T-helper 1 cell treated with Interleukin-12 subunit alpha and Interleukin-12 subunit beta and Interleukin-4 antibody, amounts not matched to agents 30 ng/mL and 1 ng/mL, for 36 hours (primary cell): ENCODE measurements at regions not wholly inside any gene's neighbourhood (a gene's known extent, or its start where the extent isn't known, plus 50 kb on each side); places are given as distances from the start of the nearest gene placed in this dataset.

ENCODE experiments used
- intact Hi-C: fragments of 100-400 bp; cut with micrococcal nuclease; formaldehyde crosslinking; loops from one replicate; pipeline ENCODE4 v1.15.1; 2024

- intact Hi-C loops = no loop called here
Measured at GRCh38 chr1:81582467-81582986, 218.2 kb upstream of the ADGRL2 start.

- intact Hi-C loops = no loop called here
Measured at GRCh38 chr1:81578867-81579266, 221.9 kb upstream of the ADGRL2 start.

- intact Hi-C loops = no loop called here
Measured at GRCh38 chr1:81577004-81577697, 223.6 kb upstream of the ADGRL2 start.

- intact Hi-C loops = no loop called here
Measured at GRCh38 chr1:81574408-81574807, 226.3 kb upstream of the ADGRL2 start.

DNA sequence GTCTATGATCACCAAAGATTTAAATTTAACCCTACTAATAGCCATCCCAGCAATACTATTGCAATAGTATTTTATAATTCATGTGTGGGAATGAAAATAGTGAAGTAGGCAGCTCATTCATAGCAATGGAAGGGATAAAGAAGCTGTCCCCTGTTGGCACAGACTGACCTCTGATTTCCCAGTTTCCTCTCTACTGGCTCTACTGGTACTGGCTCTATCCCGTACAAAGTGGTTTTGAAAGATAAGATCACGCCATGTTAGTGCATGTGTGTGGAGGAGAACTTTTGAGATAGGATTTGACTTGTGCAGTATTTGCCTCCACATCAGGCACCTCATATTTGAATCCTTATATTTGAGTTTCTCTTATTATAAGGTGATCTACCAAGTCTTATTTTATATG lies 227.3 kb upstream of the ADGRL2 start:
- intact Hi-C loops = no loop called here

DNA sequence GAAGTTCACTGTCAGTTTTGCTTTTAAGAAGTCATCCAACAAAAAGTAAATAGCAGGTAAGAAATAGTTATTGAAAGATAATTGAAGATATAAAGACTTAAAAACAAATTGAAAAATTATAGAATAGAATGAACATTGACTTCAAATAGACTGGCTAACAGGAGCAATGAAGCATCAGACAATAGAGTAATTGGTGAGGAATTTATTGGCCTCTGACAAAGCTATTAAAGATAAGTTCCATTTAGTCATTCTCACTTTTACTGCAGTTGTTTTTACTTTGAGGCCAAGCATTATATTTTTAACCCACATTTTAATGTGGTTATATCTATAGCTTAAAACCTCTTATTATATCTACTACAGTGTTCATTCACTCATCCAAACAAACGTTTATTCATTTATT lies 228.8 kb upstream of the ADGRL2 start:
- intact Hi-C loops = no loop called here

DNA sequence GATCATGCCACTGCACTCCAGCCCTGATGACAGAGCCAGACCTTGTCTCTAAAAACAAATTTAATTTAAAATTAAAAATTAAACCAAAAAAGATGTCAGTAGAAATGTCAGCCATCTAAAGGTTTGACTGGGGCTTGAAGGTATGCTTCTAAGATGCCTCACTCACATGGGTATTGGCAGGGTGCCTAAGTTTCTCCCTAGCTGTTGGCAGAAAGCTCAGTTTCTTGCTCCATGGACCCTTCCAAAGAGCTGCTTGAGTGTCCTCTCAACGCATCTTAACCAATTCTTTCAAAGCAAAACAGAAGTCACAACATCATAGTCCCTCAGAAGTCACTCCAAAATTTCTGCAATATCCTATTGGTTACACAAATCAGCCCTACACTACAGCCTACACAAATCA lies 231.0 kb upstream of the ADGRL2 start:
- intact Hi-C loops = no loop called here

GRCh38 chr1:81563632-81564031 lies 237.1 kb upstream of the ADGRL2 start:
- intact Hi-C loops = no loop called here

GRCh38 chr1:81562934-81563333 lies 237.8 kb upstream of the ADGRL2 start:
- intact Hi-C loops = no loop called here

DNA sequence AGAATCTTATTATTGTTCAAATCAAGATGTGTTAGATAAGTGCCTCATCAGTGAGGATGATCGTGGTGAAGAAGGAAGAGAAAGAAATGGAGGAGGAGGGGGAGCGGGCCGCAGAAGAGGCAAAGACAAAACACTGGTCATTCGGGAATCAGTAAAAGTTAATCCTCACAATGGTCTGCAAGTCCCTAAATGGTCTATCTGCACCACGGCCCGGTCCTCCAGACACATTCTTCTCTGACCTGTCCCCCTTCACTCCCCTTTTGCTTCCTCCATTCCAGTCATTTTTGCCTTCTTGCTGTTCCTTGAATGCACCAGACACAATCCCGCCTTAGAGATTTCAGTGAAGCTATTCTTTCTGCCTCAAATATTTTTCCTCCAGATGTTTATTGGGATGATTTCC lies 240.1 kb upstream of the ADGRL2 start:
- intact Hi-C loops = no loop called here

GRCh38 chr1:81559662-81560350 lies 240.9 kb upstream of the ADGRL2 start:
- intact Hi-C loops = no loop called here

GRCh38 chr1:81558291-81559076 lies 242.2 kb upstream of the ADGRL2 start:
- intact Hi-C loops = no loop called here

DNA sequence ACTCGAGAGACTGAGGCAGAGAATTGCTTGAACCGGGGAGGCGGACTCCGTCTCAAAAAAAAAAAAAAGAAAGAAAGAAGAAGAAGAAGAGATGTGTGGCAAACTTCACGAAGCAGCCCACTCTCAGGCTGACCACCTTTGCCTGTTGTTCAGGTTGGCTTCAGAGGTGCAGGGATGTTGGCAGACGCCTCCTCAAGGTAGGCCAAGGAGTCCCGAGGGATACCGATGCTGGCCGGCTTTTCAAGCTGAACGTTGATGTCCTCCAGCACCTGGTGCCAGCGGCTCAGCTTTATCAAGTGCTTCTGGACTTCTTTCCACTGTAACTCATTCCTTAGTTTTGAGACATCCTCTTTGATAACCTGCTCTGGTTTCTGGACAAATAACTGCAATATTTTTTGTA lies 243.8 kb upstream of the ADGRL2 start:
- intact Hi-C loops = no loop called here

DNA sequence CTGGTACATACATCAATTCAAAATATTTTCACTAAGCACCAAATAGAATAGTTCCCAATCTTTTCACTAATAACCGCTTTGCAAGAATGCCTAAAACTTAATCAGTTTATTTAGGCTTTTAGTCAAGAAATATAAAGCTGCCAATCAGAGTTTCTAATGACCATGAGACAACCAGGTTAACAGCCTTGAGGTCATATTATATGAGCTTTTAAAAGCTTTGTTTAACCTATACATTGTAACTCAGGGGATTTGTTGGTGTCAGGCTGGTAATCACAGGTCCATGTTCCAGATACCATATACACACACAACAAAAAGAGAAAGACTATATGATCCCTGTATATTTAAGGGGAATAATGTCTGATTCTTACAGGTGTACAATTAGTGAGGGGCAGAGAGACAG lies 246.2 kb upstream of the ADGRL2 start:
- intact Hi-C loops = no loop called here

- intact Hi-C loops = no loop called here
Measured at GRCh38 chr1:81554108-81554507, 246.6 kb upstream of the ADGRL2 start.

- intact Hi-C loops = no loop called here
Measured at GRCh38 chr1:81553503-81553902, 247.2 kb upstream of the ADGRL2 start.

DNA sequence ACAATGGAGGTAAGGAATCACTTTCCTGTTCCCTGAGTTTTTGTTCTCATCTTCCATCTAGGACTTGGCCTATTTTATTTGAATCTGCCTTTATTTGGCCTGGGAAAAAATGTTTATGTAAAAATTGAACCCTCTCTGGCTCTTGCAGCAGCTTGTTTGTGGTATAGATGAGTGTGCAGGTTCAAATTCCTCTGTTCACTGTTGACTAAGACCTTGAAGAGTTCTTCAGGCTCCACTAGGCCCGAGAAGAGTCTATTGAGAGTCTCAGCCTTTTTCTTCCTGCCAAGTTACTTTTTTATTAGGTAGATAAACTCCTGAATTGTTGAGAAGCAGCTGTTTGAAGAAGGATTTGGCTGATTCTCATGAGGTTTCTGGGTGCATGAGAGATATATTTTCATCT lies 248.8 kb upstream of the ADGRL2 start:
- intact Hi-C loops = no loop called here

DNA sequence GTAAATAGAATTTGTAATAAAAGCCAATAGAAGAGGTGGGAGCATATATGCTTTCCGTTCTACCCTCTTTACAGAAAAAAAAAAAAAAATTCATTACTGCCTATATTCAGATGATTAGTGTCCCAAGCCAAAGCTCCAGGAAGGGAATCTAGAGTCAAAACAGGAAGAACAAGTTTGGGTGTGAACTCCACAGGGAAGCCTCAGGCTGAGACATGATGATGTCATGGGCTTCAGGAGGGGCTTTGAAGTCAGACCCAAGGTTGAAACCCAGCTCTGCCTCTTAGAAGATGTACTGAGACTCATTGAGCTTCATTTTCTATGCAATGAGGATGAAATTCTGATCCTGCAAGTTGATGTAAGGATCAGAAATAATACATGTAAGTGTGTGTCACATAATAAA lies 250.0 kb upstream of the ADGRL2 start:
- intact Hi-C loops = no loop called here

DNA sequence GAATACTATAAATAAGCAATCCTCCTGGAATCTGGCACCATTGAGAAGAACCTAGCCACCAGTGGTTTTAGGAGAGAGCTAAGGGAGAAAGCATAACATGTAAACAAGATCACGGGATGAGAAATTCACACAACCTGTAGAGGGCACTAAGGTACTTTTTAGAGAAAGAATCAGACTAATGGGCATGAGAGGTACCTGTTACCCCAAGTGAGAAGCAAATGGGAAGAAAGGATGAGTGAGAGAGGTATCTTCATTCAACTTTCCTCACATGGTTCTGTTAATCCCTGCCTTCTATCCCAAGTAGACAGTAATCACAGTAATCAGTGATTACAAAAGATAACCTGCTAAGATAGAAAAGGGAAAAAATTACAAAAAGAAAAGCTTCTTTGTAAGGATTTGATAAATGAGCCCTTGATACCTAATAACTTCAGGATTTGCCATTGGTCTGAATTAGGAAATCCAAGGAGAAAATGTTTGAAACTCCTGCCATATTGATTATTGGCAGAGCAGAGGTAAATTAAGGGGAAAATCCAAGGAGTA lies 251.1 kb upstream of the ADGRL2 start:
- intact Hi-C loops = no loop called here

GRCh38 chr1:81548918-81549587 lies 251.7 kb upstream of the ADGRL2 start:
- intact Hi-C loops = no loop called here

GRCh38 chr1:81547912-81548303 lies 252.8 kb upstream of the ADGRL2 start:
- intact Hi-C loops = no loop called here
